ENCODE measurements at regions not wholly inside any gene's neighbourhood (a gene's known extent, or its start where the extent isn't known, plus 50 kb on each side); places are given as distances from the start of the nearest gene placed in this dataset.

GRCh38 chr5:117487556-117487955 is 912.9 kb upstream of the SEMA6A start:
- TF ChIP-seq POLR2AphosphoS5 (IDR thresholded peaks at IDR 0.05) (no peak), POLR2A (IDR thresholded peaks at IDR 0.05) (no peak)
- TF ChIP-seq, protein P1, sequence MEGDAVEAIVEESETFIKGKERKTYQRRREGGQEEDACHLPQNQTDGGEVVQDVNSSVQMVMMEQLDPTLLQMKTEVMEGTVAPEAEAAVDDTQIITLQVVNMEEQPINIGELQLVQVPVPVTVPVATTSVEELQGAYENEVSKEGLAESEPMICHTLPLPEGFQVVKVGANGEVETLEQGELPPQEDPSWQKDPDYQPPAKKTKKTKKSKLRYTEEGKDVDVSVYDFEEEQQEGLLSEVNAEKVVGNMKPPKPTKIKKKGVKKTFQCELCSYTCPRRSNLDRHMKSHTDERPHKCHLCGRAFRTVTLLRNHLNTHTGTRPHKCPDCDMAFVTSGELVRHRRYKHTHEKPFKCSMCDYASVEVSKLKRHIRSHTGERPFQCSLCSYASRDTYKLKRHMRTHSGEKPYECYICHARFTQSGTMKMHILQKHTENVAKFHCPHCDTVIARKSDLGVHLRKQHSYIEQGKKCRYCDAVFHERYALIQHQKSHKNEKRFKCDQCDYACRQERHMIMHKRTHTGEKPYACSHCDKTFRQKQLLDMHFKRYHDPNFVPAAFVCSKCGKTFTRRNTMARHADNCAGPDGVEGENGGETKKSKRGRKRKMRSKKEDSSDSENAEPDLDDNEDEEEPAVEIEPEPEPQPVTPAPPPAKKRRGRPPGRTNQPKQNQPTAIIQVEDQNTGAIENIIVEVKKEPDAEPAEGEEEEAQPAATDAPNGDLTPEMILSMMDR (IDR thresholded peaks at IDR 0.05 in 8 of 11, conservative IDR thresholded peaks at IDR 0.05 in 3 of 11): no peak
- Histone ChIP-seq H3K27ac (no peak overlapping the region), H3K27me3 (replicated peaks in 1 of 7) (no peaks in the 10 kb centered on the region), H3K9me3 (peaks cover 0 to 1% (median under 1%) of the 10 kb centered on the region in 8 donors), H3K36me3 (no peaks in the 10 kb centered on the region), H3K4me3 (no peak overlapping the region), H3K4me1 (no peaks in the 10 kb centered on the region)
- 72 to 90% (median 81%) methylated on average over 4 of the region's 4 CpGs for WGBS, 5 donors
- DNase-seq: no peak
- intact Hi-C loops (cut with DNase I; ENCODE audit: low total_unique reads): no loop called here

- no peak for DNase-seq
These were observed 912.3 kb upstream of the SEMA6A start for GRCh38 chr5:117486879-117487391.

GRCh38 chr5:117486261-117486660 is 911.6 kb upstream of the SEMA6A start:
- Histone ChIP-seq H3K27me3 (replicated peaks in 1 of 7) (no peaks in the 10 kb centered on the region), H3K27ac (no peak overlapping the region), H3K4me1 (no peaks in the 10 kb centered on the region), H3K36me3 (no peaks in the 10 kb centered on the region), H3K9me3 (no peaks in the 10 kb centered on the region), H3K4me3 (no peak overlapping the region)
- intact Hi-C loops (cut with DNase I; ENCODE audit: low total_unique reads): no loop called here
- TF ChIP-seq, protein P1 (IDR thresholded peaks at IDR 0.05 in 8 of 11, conservative IDR thresholded peaks at IDR 0.05 in 3 of 11): no peak
- TF ChIP-seq POLR2AphosphoS5 (IDR thresholded peaks at IDR 0.05) (no peak), POLR2A (IDR thresholded peaks at IDR 0.05) (no peak)
- no peak for DNase-seq

More at GRCh38 chr5:117486879-117487391, 912.3 kb upstream of the SEMA6A start:
- H3K4me3 ChIP-seq: no peak overlapping the region
- no peak overlapping the region for H3K27ac ChIP-seq
- H3K36me3 ChIP-seq: no peaks in the 10 kb centered on the region
- H3K4me1 ChIP-seq: no peaks in the 10 kb centered on the region
- TF ChIP-seq, protein P1 (IDR thresholded peaks at IDR 0.05 in 8 of 11, conservative IDR thresholded peaks at IDR 0.05 in 3 of 11): no peak
- TF ChIP-seq POLR2A (IDR thresholded peaks at IDR 0.05): no peak
- no peak for TF ChIP-seq POLR2AphosphoS5 (IDR thresholded peaks at IDR 0.05)
- no peaks in the 10 kb centered on the region for H3K27me3 ChIP-seq (replicated peaks in 1 of 7)
- intact Hi-C loops (cut with DNase I; ENCODE audit: low total_unique reads): no loop called here
- no peaks in the 10 kb centered on the region for H3K9me3 ChIP-seq

DNA sequence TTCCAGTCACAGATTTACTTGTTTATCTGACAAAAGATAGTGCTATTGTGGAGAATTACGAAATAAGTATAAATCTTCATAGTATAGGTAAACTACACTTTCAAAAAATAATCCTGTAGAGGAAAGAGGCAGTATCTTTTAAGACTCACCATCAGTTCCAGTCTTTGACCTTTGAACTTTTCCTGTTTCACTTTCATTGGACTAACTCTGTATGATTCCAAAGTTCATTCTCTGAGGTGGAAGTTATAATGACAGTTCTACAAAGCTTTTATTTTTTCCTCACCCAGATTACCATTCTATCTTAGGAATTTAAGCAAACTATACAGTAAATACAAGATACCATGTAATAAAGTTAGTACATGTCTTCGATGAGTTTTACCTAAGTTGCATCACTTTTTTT is 901.3 kb upstream of the SEMA6A start:
- H3K27me3 ChIP-seq (replicated peaks in 1 of 7): no peaks in the 10 kb centered on the region
- DNase-seq: no peak
- WGBS, 5 donors: 78 to 86% (median 82%) methylated on average over 2 of the region's 2 CpGs

More for the DNA sequence above, 901.3 kb upstream of the SEMA6A start:
- TF ChIP-seq, protein P1 (IDR thresholded peaks at IDR 0.05 in 8 of 11, conservative IDR thresholded peaks at IDR 0.05 in 3 of 11): no peak
- TF ChIP-seq POLR2A (IDR thresholded peaks at IDR 0.05) (no peak), POLR2AphosphoS5 (IDR thresholded peaks at IDR 0.05) (no peak)
- intact Hi-C loops (cut with DNase I; ENCODE audit: low total_unique reads): no loop called here
- H3K4me1 ChIP-seq: no peaks in the 10 kb centered on the region
- H3K27ac ChIP-seq: no peak overlapping the region
- peaks cover 0 to 5% (median 0%) of the 10 kb centered on the region in 8 donors for H3K9me3 ChIP-seq
- no peak overlapping the region for H3K4me3 ChIP-seq
- H3K36me3 ChIP-seq: no peaks in the 10 kb centered on the region

Data from spleen (tissue), 11 donors.